GM18517 (cell line): ENCODE measurements at regions not wholly inside any gene's neighbourhood (a gene's known extent, or its start where the extent isn't known, plus 50 kb on each side); places are given as distances from the start of the nearest gene placed in this dataset.
A peak's percentile ranks its signal among the peaks of the same experiment; 100 is the strongest.
"Not testable (repeated sequence)": the region's sequence is repeated elsewhere in the genome, so short reads cannot be mapped to it uniquely, and the experiment has no call there.

Experiments
- ATAC-seq: cut with Tn5 transposase; IDR thresholded peaks from one replicate; pipeline ENCODE4 v1.9.1; 2021; ENCODE audit warnings: mild to moderate bottlenecking, moderate library complexity; ENCODE audit not compliant: unreplicated experiment

GRCh38 chr1:143842058-143842457, 129.7 kb downstream of the FAM72C start:
- not testable (repeated sequence) for ATAC-seq

GRCh38 chr1:143839182-143839581, 132.6 kb downstream of the FAM72C start:
- ATAC-seq, result not testable (repeated sequence)

GRCh38 chr1:143838598-143838929, 133.2 kb downstream of the FAM72C start:
- ATAC-seq, result not testable (repeated sequence)

- not testable (repeated sequence) for ATAC-seq
These were observed 133.7 kb downstream of the FAM72C start for GRCh38 chr1:143837924-143838597.

GRCh38 chr1:143833376-143833775, 138.4 kb downstream of the FAM72C start:
- ATAC-seq, result not testable (repeated sequence)

- ATAC-seq, result not testable (repeated sequence)
These were observed 139.4 kb downstream of the FAM72C start for GRCh38 chr1:143832379-143832716.

- not testable (repeated sequence) for ATAC-seq
These were observed 140.1 kb downstream of the FAM72C start for GRCh38 chr1:143831479-143832378.

- ATAC-seq, result not testable (repeated sequence)
These were observed 145.6 kb downstream of the FAM72C start for GRCh38 chr1:143826162-143826561.

GRCh38 chr1:143824266-143824665, 147.5 kb downstream of the FAM72C start:
- not testable (repeated sequence) for ATAC-seq

GRCh38 chr1:143820058-143820457, 151.7 kb downstream of the FAM72C start:
- not testable (repeated sequence) for ATAC-seq

GRCh38 chr1:143816369-143816768, 155.4 kb downstream of the FAM72C start:
- ATAC-seq, result not testable (repeated sequence)

GRCh38 chr1:143805374-143805773, 166.4 kb downstream of the FAM72C start:
- not testable (repeated sequence) for ATAC-seq

- not testable (repeated sequence) for ATAC-seq
These were observed 167.0 kb downstream of the FAM72C start for GRCh38 chr1:143804707-143805356.

GRCh38 chr1:143803927-143804411, 167.8 kb downstream of the FAM72C start:
- ATAC-seq, result peak; percentile 72

GRCh38 chr1:143803095-143803494, 168.7 kb downstream of the FAM72C start:
- not testable (repeated sequence) for ATAC-seq

GRCh38 chr1:143799568-143800187, 172.1 kb downstream of the FAM72C start:
- ATAC-seq, result peak; percentile 60

GRCh38 chr1:143796369-143796768, 175.4 kb downstream of the FAM72C start:
- ATAC-seq, result not testable (repeated sequence)

GRCh38 chr1:143792047-143792937, 179.5 kb downstream of the FAM72C start:
- ATAC-seq, result not testable (repeated sequence)

GRCh38 chr1:143786381-143786780, 185.4 kb downstream of the FAM72C start:
- not testable (repeated sequence) for ATAC-seq

GRCh38 chr1:143785883-143786282, 185.9 kb downstream of the FAM72C start:
- ATAC-seq, result not testable (repeated sequence)
